Lung (tissue), 11 donors: ENCODE measurements at regions not wholly inside any gene's neighbourhood (a gene's known extent, or its start where the extent isn't known, plus 50 kb on each side); places are given as distances from the start of the nearest gene placed in this dataset.

Experiments
- ATAC-seq: fragments of 200-7000 bp; cut with Tn5 transposase; one replicate; pipeline ENCODE4 v1.9.1; 2020; ENCODE audit warnings: moderate number of reproducible peaks; ENCODE audit not compliant: insufficient read depth, low FRiP score
- DNase-seq, 3 donors: peaks; one replicate each; pipeline ENCODE4 v3.0.0-alpha.2; 2013 to 2017
- H3K27ac ChIP-seq, 2 donors: one replicate each; pipeline ENCODE4 v1.5.1; 2013; ENCODE audit warnings: mild to moderate bottlenecking in 2 of 2, moderate library complexity in 2 of 2, control low read depth in 1 of 2, inconsistent platforms in 1 of 2, low read depth in 1 of 2, low read length in 1 of 2
- H3K27me3 ChIP-seq, 3 donors: one replicate each; pipeline ENCODE4 v1.5.1; 2013; ENCODE audit warnings: low read length in 2 of 3; ENCODE audit not compliant: control insufficient read depth in 3 of 3, insufficient read depth in 3 of 3
- H3K36me3 ChIP-seq, 4 donors: one replicate each; pipeline ENCODE4 v1.5.1; 2013; ENCODE audit warnings: low read length in 4 of 4, mild to moderate bottlenecking in 1 of 4, moderate library complexity in 1 of 4; ENCODE audit not compliant: control insufficient read depth in 4 of 4, insufficient read depth in 4 of 4
- H3K4me1 ChIP-seq, 5 donors: one replicate each; pipeline ENCODE4 v1.5.1; 2013; ENCODE audit warnings: low read length in 5 of 5, mild to moderate bottlenecking in 2 of 5, moderate library complexity in 1 of 5; ENCODE audit not compliant: control insufficient read depth in 5 of 5, insufficient read depth in 5 of 5
- H3K4me3 ChIP-seq: one replicate; pipeline ENCODE4 v1.5.1; 2013; ENCODE audit warnings: mild to moderate bottlenecking, control low read depth, moderate library complexity
- H3K9ac ChIP-seq, 2 donors: one replicate each; pipeline ENCODE4 v1.5.1; 2013; ENCODE audit warnings: low read length in 2 of 2, control low read depth in 1 of 2; ENCODE audit not compliant: insufficient read depth in 1 of 2
- H3K9me3 ChIP-seq, 4 donors: one replicate each; pipeline ENCODE4 v1.5.1; 2013; ENCODE audit warnings: low read length in 3 of 4, mild to moderate bottlenecking in 1 of 4, moderate library complexity in 1 of 4; ENCODE audit not compliant: control insufficient read depth in 4 of 4, insufficient read depth in 3 of 4
- WGBS, 2 donors: extraction: QIAGEN DNeasy Blood & Tissue Kit; methylation state at CpG; one replicate each; pipeline ENCODE4 v1.1.7; 2013; 5-methylcytosine and 5-hydroxymethylcytosine counted together
- TF ChIP-seq, protein P1 (sequence below): IDR thresholded peaks from 2 replicates; pipeline ENCODE4 v1.5.1; 2012; ENCODE audit warnings: mild to moderate bottlenecking; ENCODE audit errors: control extremely low read depth, extremely low read depth
- donor health status: control.
- donor health status: control.
- donor health status: Bipolar disorder and iron deficiency.
- donor health status: healthy.
- donor health status: DM: yes; HTN: yes; CAD: no.

GRCh38 chr12:59196989-59197388 lies 276.7 kb upstream of the LRIG3 start:
- 89 to 95% methylated on average over 1 of the region's 1 CpG for WGBS, 2 donors
- no peak overlapping the region for H3K4me3 ChIP-seq
- no peak overlapping the region for H3K9ac ChIP-seq
- no peaks in the 10 kb centered on the region for H3K36me3 ChIP-seq
- no peaks in the 10 kb centered on the region for H3K9me3 ChIP-seq
- no peak for DNase-seq
- ATAC-seq, result no peak
- TF ChIP-seq, protein P1, sequence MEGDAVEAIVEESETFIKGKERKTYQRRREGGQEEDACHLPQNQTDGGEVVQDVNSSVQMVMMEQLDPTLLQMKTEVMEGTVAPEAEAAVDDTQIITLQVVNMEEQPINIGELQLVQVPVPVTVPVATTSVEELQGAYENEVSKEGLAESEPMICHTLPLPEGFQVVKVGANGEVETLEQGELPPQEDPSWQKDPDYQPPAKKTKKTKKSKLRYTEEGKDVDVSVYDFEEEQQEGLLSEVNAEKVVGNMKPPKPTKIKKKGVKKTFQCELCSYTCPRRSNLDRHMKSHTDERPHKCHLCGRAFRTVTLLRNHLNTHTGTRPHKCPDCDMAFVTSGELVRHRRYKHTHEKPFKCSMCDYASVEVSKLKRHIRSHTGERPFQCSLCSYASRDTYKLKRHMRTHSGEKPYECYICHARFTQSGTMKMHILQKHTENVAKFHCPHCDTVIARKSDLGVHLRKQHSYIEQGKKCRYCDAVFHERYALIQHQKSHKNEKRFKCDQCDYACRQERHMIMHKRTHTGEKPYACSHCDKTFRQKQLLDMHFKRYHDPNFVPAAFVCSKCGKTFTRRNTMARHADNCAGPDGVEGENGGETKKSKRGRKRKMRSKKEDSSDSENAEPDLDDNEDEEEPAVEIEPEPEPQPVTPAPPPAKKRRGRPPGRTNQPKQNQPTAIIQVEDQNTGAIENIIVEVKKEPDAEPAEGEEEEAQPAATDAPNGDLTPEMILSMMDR, result no peak
- no peak overlapping the region for H3K27ac ChIP-seq
- peaks cover 0 to 2% (median 0%) of the 10 kb centered on the region in 5 donors for H3K4me1 ChIP-seq
- no peaks in the 10 kb centered on the region for H3K27me3 ChIP-seq

- ATAC-seq (no peak), DNase-seq (no peak)
- Histone ChIP-seq H3K4me3 (no peak overlapping the region), H3K27me3 (no peaks in the 10 kb centered on the region), H3K27ac (no peak overlapping the region), H3K9ac (no peak overlapping the region), H3K9me3 (peaks cover 0 to 2% (median 0%) of the 10 kb centered on the region in 4 donors), H3K4me1 (peaks cover 0 to 2% (median 0%) of the 10 kb centered on the region in 5 donors), H3K36me3 (no peaks in the 10 kb centered on the region)
- 73 to 88% methylated on average over 2 of the region's 2 CpGs for WGBS, 2 donors
- TF ChIP-seq, protein P1, result no peak
Measured at GRCh38 chr12:59194794-59195193, 274.5 kb upstream of the LRIG3 start.

GRCh38 chr12:59193476-59194050 lies 273.3 kb upstream of the LRIG3 start:
- DNase-seq (no peak), ATAC-seq (no peak)
- Histone ChIP-seq H3K27me3 (no peaks in the 10 kb centered on the region), H3K9ac (no peak overlapping the region), H3K4me3 (no peak overlapping the region), H3K9me3 (peaks cover 0 to 2% (median 0%) of the 10 kb centered on the region in 4 donors), H3K4me1 (peaks cover 0 to 1% (median 0%) of the 10 kb centered on the region in 5 donors), H3K27ac (no peak overlapping the region), H3K36me3 (no peaks in the 10 kb centered on the region)
- 79 to 87% methylated on average over 1 of the region's 1 CpG for WGBS, 2 donors
- TF ChIP-seq, protein P1, result no peak

DNA sequence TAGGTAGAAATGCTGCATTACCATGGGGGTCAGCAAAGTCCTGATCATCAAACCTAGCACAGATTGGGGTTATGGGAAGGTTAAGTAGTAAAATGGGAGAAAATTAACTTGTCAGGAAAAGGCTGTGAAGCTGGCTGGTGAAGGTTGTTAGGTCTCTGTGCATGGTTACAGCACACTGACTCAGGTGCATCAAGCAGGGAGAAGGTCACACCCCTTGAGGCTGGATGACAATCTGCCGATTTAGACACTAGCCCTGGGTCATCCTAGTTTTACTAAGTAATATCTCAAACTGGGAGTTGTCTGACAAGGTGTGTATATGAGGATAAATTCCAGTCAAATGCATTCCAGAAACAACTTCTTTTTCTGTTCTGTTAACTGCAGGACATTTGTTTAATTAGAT lies 271.1 kb upstream of the LRIG3 start:
- DNase-seq (no peak), ATAC-seq (no peak)
- H3K27me3 ChIP-seq, result no peaks in the 10 kb centered on the region
- no peak overlapping the region for H3K27ac ChIP-seq
- H3K4me1 ChIP-seq, result no peaks in the 10 kb centered on the region
- no peak overlapping the region for H3K4me3 ChIP-seq
- 68 to 74% methylated on average over 1 of the region's 1 CpG for WGBS, 2 donors
- TF ChIP-seq, protein P1, result no peak
- H3K36me3 ChIP-seq, result no peaks in the 10 kb centered on the region
- no peak overlapping the region for H3K9ac ChIP-seq
- peaks cover 0 to 2% (median 0%) of the 10 kb centered on the region in 4 donors for H3K9me3 ChIP-seq
